DOHH2 (cell line): ENCODE measurements at regions not wholly inside any gene's neighbourhood (a gene's known extent, or its start where the extent isn't known, plus 50 kb on each side); places are given as distances from the start of the nearest gene placed in this dataset.

Experiments
- H3F3A ChIP-seq: fragments of 200-600 bp; sonication (generic), shearing (Covaris generic); 2 replicates; pipeline ENCODE4 v1.6.0; 2016; ENCODE audit warnings: antibody characterized with exemption, mild to moderate bottlenecking; ENCODE audit not compliant: control insufficient read depth, insufficient read depth
- H3K27ac ChIP-seq: fragments of 200-600 bp; sonication (generic); 2 replicates; pipeline ENCODE4 v1.5.1; 2014; ENCODE audit warnings: low read depth, mild to moderate bottlenecking, low read length, moderate library complexity
- H3K27me3 ChIP-seq: fragments of 200-600 bp; sonication (generic); 2 replicates; pipeline ENCODE4 v1.6.1; 2014; ENCODE audit warnings: mild to moderate bottlenecking, low read length, mixed read lengths; ENCODE audit not compliant: control insufficient read depth
- H3K36me3 ChIP-seq: fragments of 200-600 bp; sonication (generic); 2 replicates; pipeline ENCODE4 v1.6.1; 2014; ENCODE audit warnings: mild to moderate bottlenecking, low read length, moderate library complexity, mixed read lengths; ENCODE audit not compliant: control insufficient read depth
- H3K4me1 ChIP-seq: fragments of 200-600 bp; sonication (generic); 2 replicates; pipeline ENCODE4 v1.6.1; 2014; ENCODE audit warnings: mild to moderate bottlenecking, low read length, mixed read lengths; ENCODE audit not compliant: control insufficient read depth
- H3K4me2 ChIP-seq: fragments of 200-600 bp; sonication (generic); 2 replicates; pipeline ENCODE4 v1.6.0; 2014; ENCODE audit warnings: mild to moderate bottlenecking, low read length, moderate library complexity
- H3K4me3 ChIP-seq: fragments of 200-600 bp; sonication (generic); 2 replicates; pipeline ENCODE4 v1.5.1; 2014; ENCODE audit warnings: mild to moderate bottlenecking, low read length, mixed read lengths
- H3K79me2 ChIP-seq: fragments of 200-600 bp; sonication (generic); 2 replicates; pipeline ENCODE4 v1.6.1; 2014; ENCODE audit warnings: mild to moderate bottlenecking, low read length, mixed read lengths; ENCODE audit not compliant: control insufficient read depth
- H3K9me2 ChIP-seq: fragments of 200-600 bp; sonication (generic); replicated peaks from 2 replicates; pipeline ENCODE4 v1.6.1; 2014; ENCODE audit warnings: mild to moderate bottlenecking, low read length, mixed read lengths; ENCODE audit not compliant: control insufficient read depth
- H3K9me3 ChIP-seq: fragments of 200-600 bp; sonication (generic); 2 replicates; pipeline ENCODE4 v1.6.1; 2014; ENCODE audit warnings: antibody characterized with exemption, low read length, mixed read lengths; ENCODE audit not compliant: control insufficient read depth, insufficient read depth
- H4K20me1 ChIP-seq: fragments of 200-600 bp; sonication (generic); 2 replicates; pipeline ENCODE4 v1.6.0; 2014; ENCODE audit warnings: low read depth, mild to moderate bottlenecking, antibody characterized with exemption, low read length, moderate library complexity; ENCODE audit not compliant: control insufficient read depth, insufficient read depth
- EZH2phosphoT487 ChIP-seq: fragments of 200-600 bp; sonication (generic); IDR thresholded peaks from 2 replicates; pipeline ENCODE4 v1.6.1; 2017; ENCODE audit warnings: borderline replicate concordance, mild to moderate bottlenecking, antibody characterized with exemption, low read length, moderate library complexity, mixed read lengths
- TF ChIP-seq, protein P1 (sequence below): fragments of 200-600 bp; sonication (generic); IDR thresholded peaks from one replicate; pipeline ENCODE4 v1.5.1; 2014; ENCODE audit warnings: antibody characterized with exemption, mild to moderate bottlenecking, low read depth, low read length; ENCODE audit not compliant: poor library complexity, severe bottlenecking

DNA sequence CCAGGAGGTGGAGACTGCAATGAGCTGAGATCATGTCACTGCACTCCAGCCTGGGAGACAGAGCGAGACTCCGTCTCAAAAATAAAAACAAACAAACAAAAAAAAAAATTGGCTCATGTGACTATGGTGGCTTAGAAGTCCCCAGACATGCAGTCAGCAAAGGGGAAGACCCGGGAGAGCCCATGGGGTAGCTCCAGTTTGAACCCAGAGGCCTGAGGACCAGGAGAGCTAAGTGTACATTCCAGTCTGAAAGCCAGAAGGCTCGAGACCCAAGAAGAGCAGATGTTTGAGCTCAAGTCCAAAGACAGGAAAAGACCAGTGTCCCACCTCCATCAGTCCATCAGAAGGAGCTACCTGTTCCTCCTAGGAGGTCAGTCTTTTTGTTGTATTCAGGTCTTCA lies 175.2 kb downstream of the TSHZ3 start:
- H3K4me2 ChIP-seq: no peak overlapping the region
- no peak overlapping the region for H3K4me3 ChIP-seq
- no peaks in the 10 kb centered on the region for H3F3A ChIP-seq
- H3K79me2 ChIP-seq: no peaks in the 10 kb centered on the region
- H4K20me1 ChIP-seq: no peaks in the 10 kb centered on the region
- no peaks in the 10 kb centered on the region for H3K9me2 ChIP-seq
- no peaks in the 10 kb centered on the region for H3K4me1 ChIP-seq
- no peaks in the 10 kb centered on the region for H3K36me3 ChIP-seq
- H3K9me3 ChIP-seq: no peaks in the 10 kb centered on the region
- H3K27me3 ChIP-seq: no peaks in the 10 kb centered on the region
- H3K27ac ChIP-seq: no peak overlapping the region
- TF ChIP-seq EZH2phosphoT487: no peak
- TF ChIP-seq, protein P1, sequence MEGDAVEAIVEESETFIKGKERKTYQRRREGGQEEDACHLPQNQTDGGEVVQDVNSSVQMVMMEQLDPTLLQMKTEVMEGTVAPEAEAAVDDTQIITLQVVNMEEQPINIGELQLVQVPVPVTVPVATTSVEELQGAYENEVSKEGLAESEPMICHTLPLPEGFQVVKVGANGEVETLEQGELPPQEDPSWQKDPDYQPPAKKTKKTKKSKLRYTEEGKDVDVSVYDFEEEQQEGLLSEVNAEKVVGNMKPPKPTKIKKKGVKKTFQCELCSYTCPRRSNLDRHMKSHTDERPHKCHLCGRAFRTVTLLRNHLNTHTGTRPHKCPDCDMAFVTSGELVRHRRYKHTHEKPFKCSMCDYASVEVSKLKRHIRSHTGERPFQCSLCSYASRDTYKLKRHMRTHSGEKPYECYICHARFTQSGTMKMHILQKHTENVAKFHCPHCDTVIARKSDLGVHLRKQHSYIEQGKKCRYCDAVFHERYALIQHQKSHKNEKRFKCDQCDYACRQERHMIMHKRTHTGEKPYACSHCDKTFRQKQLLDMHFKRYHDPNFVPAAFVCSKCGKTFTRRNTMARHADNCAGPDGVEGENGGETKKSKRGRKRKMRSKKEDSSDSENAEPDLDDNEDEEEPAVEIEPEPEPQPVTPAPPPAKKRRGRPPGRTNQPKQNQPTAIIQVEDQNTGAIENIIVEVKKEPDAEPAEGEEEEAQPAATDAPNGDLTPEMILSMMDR: no peak

DNA sequence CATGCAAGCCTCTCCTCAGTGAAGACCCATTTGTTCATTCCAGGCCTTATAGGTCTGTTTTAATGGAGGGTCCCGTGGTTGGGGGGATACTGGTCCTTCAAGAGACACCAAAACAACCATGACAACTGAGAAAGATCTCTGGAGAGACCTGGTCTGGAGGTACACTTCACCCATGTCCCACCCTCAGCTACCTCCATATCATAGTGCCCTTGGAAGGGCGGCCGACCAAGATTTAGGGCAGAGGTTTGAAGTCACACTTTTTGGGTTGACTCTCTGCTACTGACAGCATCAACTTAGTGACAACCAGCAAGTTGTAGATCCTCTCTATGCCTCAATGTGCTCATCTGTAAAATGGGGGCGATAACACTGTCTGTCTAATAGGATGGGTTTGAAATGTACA lies 177.3 kb downstream of the TSHZ3 start:
- no peak overlapping the region for H3K4me3 ChIP-seq
- H3K4me1 ChIP-seq: no peaks in the 10 kb centered on the region
- no peaks in the 10 kb centered on the region for H3F3A ChIP-seq
- no peaks in the 10 kb centered on the region for H4K20me1 ChIP-seq
- no peaks in the 10 kb centered on the region for H3K36me3 ChIP-seq
- no peaks in the 10 kb centered on the region for H3K27me3 ChIP-seq
- H3K4me2 ChIP-seq: no peak overlapping the region
- H3K27ac ChIP-seq: no peak overlapping the region
- H3K9me2 ChIP-seq: no peaks in the 10 kb centered on the region
- TF ChIP-seq EZH2phosphoT487: no peak
- TF ChIP-seq, protein P1: no peak
- H3K9me3 ChIP-seq: no peaks in the 10 kb centered on the region
- no peaks in the 10 kb centered on the region for H3K79me2 ChIP-seq

DNA sequence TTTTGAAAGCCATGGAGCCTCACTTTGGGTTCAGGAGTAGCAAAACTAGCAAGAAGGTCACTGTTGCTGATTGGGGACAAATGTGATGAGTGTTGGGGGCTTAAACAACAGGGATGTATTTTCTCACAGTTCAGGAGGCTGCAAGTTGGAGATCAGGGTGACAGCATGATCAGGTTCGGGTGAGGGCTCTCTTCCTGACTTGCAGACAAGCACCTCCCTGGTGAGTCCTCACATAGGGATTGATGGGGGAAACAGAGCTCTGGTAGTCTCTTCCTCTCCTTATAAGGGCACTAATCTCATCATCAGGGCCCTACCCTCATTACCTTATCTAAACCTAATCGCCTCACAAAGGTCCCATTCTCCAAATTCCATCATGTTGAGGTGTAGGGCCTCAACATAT lies 179.2 kb downstream of the TSHZ3 start:
- H4K20me1 ChIP-seq: no peaks in the 10 kb centered on the region
- H3K79me2 ChIP-seq: no peaks in the 10 kb centered on the region
- H3K9me3 ChIP-seq: no peaks in the 10 kb centered on the region
- no peak overlapping the region for H3K4me2 ChIP-seq
- TF ChIP-seq, protein P1: no peak
- TF ChIP-seq EZH2phosphoT487: no peak
- H3K9me2 ChIP-seq: no peaks in the 10 kb centered on the region
- no peak overlapping the region for H3K27ac ChIP-seq
- H3F3A ChIP-seq: no peaks in the 10 kb centered on the region
- H3K27me3 ChIP-seq: no peaks in the 10 kb centered on the region
- no peaks in the 10 kb centered on the region for H3K4me1 ChIP-seq
- H3K36me3 ChIP-seq: no peaks in the 10 kb centered on the region
- no peak overlapping the region for H3K4me3 ChIP-seq

DNA sequence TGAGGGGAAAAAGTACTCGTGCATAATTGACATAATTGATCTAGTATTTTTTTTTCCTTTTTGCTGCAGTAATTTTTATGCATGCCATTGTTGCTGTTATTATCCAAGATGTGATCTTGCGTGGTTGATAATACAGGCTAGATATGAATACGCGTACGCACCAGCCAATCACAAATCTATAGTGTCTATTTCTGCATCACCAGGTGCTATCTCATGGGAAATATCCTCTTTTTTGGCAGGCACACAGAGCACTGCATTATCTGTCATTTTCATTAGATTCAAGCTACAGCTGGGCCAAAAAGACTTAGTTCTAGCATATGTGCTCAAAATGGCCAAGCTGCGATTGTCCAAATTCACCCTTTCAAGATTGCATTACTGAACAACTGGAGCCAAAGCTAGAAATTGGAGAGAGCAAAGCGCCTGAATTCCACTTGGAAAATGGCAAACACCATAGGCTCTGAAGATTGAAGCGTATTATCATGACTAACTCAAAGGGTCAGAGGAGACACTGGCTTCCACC lies 181.1 kb downstream of the TSHZ3 start:
- Histone ChIP-seq H3K27ac (no peak overlapping the region), H3K79me2 (no peaks in the 10 kb centered on the region)

More for the DNA sequence above, 181.1 kb downstream of the TSHZ3 start:
- Histone ChIP-seq H3K9me3 (no peaks in the 10 kb centered on the region), H3F3A (no peaks in the 10 kb centered on the region), H3K4me1 (no peaks in the 10 kb centered on the region), H3K36me3 (no peaks in the 10 kb centered on the region), H3K4me2 (no peak overlapping the region), H3K27me3 (no peaks in the 10 kb centered on the region), H3K9me2 (no peaks in the 10 kb centered on the region), H3K4me3 (no peak overlapping the region), H4K20me1 (no peaks in the 10 kb centered on the region)
- TF ChIP-seq, protein P1: no peak
- TF ChIP-seq EZH2phosphoT487: no peak
